DMS 273 treated with DMSO at 0.1 percent for 48 hours (cell line): ENCODE measurements at regions not wholly inside any gene's neighbourhood (a gene's known extent, or its start where the extent isn't known, plus 50 kb on each side); places are given as distances from the start of the nearest gene placed in this dataset.

Experiments used
- DNase-seq: peaks from one replicate; lab custom pipeline; 2025; lab: John Stamatoyannopoulos, UW

DNA sequence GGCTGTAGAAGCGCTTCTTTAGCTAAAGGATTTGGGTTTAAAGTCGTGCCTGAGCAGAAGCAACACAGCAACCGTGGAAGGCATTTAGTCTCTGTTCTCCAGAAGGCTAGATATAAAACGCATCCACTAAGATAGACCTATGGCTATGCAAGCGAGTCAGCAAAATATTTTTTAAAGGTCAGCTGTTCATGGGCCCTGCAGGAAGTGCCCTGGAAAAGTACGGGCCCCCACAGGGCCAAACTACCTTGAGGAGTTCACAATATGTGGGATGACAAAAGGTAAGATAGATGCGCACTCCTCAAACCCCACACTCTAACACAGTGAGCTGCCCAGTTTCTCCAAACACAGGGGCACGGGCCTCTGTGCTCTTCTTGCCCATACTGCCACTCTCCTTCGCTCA, 261.6 kb downstream of the VPS13C start:
- no peak for DNase-seq

DNA sequence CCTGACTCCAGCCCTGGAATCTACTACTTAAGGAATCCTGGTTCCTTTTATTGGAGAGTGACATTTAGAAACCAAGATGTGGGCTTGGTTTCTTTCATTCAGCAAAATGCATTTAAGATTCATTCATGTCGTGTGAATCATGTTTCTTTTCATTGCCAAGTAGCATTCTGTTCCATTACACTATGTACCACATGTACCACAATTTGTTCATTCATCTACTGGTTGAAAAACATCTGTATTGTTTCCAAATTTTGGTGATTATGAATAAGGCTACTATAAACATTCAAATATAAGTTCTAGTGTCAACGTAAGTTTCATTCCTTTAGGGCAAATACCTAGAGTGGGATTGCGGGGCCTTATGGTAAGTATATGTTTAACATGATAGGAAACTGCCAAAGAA, 264.2 kb downstream of the VPS13C start:
- DNase-seq, result no peak

DNA sequence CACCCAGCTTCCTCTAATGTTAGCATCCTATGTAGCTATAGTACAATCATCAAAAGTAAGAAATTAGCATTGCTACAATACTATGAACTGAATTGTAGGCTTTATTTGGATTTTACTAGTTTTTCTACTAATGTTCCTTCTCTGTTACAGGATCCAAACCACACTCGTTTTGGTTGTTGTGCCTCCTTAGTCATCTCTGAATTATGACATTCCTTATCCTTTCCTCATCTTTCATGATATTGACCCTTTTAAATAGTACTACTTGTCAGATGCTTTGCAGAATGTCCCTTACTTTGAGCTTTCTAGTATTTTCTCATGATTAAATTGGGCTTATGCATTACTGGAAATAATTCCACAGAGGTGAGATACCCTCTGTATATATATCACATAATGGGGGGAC, 265.4 kb downstream of the VPS13C start:
- DNase-seq, result no peak

DNA sequence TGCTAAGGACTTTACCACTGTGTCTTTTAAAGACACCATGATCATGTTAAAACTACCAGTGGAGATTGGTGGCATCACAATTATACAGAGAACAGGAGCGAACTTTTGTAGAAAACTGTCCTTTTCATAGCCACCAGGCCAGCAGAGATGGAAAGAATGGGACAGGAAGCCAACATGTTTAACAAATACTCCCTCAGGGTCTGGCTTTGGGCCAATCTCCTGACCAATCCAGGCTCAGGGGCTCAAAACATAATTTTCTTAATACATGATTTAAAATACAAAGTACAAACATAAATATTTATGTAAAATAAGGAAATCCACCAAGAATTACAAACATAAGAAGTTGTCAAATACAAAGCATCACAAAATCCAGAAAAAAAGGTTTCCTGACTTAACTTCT, 266.0 kb downstream of the VPS13C start:
- no peak for DNase-seq

DNA sequence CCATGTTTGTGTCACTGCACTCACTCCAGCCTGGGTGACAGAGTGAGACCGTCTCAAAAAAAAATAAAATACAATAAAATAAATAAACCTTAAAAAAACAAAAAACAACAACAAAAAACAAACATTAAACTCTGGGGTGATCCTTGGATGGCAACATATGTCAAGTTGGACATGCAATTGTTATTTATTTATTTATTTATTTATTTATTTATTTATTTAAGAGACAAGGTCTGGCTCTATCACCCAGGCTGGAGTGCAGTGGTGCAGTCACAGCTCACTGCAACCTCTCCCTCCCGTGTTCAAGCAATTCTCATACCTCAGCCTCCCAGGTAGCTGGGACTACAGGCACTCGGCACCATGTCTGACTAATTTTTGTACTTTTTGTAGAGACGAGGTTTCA, 275.5 kb downstream of the VPS13C start:
- no peak for DNase-seq

DNA sequence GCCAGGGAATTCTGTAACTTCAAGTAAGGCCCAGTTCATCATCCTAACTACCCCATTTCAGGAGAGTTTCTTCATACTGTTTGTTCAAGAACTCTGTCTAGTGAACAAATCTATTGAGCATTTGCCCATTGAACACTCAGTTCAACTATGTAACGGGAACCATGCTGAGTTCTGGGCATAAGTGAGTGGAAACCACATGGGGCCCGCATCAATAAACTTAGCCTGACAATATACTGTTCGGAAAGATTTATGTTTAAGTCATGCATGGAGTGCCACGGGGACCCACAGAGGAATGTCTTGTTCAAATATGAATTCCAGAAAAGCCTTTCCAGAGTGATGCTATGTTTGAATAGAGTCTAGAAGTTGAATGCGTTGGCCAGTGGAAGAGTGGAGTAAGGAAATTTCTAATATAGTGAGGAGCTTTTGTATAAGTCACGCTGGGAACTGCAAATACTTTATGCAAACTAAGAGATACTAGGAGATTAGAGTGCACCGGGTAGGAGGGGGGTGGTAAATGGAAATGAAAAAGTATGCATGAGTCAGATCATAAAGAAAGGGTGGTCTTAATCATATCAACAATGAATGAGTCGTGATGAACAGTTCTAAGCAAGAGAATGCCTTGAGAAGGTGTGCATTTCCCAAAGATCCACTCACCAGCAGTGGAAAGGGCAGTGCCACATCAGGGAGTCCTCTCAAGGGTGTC, 279.8 kb downstream of the VPS13C start:
- DNase-seq, result no peak

DNA sequence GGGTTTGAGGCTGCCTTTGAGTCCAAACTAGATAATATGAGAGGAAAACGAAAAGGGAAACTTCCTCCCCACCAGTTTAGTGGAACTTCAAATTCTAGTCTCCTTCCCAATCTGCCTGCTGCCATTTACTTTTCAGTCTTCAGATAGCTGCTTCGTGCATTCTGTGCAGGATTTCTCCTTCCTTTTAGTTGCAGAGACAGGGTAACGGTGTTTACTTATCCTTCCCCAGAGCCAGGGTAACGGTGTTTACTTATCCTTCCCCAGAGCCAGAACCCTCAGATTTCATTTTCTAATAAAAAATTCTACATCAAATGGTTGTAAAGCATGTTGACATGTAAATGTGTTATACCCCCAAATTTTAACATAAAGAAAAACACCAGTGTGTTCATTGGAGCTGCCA, 282.6 kb downstream of the VPS13C start:
- no peak for DNase-seq

DNA sequence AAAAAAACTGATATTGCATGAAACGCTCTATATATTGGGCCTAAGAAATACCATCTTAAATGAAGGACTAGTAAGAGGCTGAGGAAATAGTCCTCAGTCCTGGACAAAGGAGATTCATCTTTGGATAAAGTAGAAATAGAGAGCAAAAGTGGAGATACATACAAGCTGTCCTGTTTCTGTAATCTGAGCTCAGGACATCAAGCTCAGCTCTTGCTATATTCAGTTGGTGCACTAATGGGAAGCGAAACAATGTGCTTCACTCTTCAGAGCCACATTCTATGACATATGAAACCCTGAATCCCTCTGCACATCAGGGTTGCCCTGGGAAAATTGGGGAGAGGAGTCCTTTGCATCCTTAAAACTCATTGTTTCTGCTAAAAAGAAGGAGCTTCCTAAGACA, 290.7 kb downstream of the VPS13C start:
- DNase-seq, result no peak

DNA sequence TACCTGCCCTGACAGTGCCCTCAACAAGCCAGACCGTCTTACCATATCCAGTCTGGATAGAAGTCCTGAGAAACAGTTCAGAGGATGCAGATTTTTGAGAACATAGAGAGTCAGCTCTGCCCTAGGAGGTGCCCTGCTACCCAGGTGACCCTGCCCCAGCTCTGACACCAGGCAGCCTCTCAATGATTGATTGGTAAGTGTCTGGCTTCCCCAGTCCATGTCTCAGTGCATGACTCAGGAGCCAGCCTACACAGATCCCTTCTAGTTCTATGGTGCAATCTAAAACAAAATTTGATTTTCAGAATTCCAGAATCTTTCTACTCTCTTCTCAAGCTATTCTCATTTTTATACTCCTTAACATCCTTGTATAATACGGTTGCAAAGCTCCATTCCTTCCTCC, 292.1 kb downstream of the VPS13C start:
- DNase-seq, result no peak

DNA sequence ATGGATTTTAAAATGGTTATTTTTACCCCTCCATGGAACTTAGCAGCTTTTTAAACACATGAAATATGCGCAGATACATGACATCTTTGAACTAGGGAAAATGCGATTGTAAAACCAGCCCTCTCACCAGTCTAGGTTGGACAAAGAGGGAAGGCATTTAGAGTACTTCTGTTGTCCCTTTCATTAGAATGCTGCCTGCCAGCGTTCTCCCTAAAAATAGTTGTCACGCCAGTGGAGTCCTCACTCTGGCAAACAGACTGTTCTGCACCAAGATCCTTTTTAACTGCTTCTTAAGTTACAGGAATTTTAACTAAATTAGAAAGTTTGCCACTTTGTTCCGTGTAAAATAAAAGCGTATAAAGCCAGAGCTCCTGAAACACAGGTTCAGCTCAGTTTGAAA, 295.3 kb downstream of the VPS13C start:
- DNase-seq, result no peak

DNA sequence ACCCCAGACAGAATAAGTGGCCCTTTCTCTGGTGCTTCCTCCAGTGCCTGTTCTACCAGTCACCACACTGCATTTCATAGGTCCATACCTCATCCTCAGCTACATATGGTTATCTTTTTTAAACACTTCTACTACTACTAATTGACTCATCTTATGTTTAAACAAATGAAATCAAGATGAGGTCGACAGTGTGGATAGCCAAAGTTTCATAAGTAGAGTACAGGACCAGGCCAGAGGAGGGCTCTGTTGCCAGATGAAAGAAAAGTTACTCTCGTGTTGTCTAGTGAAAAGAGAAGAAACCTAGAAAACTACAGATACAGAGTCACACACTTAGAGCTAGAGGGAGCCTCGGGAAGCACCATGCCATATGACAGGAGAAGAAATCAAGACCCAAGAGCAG, 296.1 kb downstream of the VPS13C start:
- no peak for DNase-seq

DNA sequence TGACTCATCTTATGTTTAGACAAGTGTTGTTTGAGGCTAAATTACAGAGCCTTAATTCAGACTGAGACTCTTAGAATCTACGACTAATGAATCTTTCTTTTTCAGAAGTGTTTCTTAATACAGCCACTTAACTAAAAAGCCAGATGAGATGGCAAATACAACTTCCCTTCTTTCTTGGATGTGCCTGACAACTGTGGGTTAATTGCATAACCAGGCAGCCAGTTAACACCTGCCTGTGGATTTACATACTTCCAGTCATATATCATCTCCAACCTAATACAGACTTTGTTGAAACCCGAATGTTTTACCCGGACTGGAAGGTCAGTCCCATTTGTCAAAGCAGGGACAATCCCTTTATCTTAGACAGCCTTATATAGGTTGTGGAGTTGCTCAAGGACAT, 297.6 kb downstream of the VPS13C start:
- no peak for DNase-seq

DNA sequence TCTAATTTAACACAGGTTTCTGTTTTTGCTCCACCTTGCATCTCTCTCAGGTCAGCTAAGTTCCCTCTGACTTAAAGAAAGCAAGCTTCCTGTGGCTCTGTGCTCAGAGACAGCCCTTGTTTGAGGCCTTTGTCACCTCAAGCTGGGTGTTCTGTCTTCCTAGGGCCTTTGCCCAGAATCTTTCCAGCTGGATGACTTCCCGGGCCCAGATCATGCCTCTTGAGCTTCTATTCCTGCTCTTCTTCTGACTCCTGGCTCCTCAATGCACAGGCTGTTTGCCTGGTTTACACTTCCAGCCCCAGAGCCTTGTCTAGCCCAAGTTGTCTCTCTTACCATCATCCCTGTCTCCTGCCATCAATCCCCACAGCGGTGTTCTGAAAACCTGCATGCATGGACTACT, 300.6 kb downstream of the VPS13C start:
- DNase-seq, result no peak

DNA sequence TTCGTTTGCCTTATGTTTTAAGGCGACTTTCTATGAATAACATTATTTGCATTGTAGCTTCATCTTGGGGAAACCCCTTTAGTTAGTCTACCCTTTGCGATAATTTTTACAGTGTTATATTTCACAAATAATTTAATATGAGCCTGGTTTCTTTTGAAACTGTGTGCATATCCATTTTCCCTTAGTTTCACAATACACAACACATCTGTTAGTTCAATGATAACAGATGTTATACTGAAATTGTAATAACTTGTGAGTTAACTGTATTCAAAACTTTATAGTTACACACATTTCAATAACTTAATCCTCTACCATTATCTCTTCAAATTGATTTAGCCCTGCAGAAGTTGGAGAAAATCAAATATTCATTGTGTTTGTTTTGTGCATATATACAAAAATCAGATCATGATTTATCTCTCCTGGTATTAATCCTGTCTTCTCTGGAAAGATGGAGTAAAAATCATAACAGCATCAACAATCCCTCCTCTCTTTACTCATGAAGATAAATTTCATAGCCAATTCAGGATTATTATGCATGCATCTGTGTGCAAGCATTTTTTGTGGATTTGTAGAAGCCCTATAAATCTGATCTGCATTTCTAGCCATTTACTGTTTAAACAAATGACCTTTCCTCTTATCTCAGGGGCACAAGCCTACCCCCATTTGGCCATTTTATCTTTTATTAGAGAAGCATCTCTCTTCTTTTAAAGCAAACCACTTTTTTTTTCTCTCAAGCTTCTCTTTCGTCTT, 304.0 kb downstream of the VPS13C start:
- no peak for DNase-seq

DNA sequence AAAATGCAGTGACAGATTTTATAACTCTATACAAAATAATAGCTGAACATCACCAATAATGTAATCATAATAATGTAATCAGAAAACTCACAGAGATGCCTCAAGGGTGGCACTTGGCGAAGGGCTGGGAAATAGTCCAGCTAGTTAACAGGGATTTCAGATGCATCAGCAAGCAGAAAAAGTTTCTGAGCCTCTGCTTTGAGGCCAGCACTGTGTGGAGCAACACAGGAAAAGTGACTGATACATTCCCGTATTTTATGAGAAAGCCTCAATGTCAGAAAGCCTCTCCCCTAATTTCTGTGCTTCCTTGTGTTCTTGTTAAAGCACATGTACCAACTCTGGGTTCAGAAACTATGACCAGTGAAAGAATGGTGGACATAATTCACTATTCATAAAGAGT, 304.8 kb downstream of the VPS13C start:
- DNase-seq, result no peak

DNA sequence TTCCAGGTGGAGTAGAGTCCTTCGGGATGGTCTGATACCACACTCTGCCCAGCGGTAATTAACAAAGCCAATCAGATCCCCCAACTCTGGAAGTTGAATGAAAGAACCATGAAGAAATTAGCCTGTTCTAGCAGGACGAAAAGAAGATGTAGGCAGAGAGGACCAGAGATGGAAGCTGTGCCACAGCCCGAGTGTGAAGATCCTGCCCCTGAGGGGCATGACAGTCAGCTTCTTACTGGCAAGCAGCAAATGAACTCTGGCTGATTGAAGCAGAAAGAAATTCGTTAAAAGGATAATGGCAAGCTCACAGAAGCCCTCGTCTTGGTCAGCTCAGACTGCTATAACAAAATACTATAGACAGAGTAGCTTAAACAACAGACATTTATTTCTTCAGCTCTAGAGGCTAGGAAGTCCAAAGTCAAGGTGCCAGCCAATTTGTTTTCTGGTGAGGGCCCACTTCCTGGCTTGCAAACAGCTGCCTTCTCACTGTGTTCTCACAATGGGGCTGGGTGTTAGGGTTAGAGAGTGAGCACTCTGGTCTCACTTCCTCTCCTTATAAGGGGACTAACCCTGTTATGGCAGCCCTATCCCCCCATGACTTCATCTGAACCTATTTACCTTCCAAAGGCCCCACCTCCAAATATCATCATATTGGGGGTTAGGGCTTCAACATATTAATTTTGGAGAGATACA, 307.1 kb downstream of the VPS13C start:
- DNase-seq, result no peak

DNA sequence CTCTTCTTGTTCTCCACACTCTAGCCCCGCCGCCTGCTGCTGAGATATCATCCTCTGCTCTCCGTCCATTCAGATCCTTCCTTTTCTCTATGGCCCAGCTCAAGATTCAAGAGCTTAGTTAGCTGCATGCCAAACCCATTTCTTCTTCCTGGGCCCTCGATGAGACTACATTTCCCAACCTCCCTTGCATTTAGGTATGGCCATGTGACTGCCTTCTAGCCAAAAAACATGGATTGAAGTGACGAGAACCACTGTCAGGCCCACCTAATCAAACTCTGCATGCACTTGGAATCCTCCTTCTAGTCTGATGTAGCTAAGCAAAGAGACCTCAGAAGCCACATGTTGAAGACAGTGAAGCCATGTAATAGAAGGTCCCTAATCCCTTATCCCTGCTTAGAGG, 308.2 kb downstream of the VPS13C start:
- no peak for DNase-seq

DNA sequence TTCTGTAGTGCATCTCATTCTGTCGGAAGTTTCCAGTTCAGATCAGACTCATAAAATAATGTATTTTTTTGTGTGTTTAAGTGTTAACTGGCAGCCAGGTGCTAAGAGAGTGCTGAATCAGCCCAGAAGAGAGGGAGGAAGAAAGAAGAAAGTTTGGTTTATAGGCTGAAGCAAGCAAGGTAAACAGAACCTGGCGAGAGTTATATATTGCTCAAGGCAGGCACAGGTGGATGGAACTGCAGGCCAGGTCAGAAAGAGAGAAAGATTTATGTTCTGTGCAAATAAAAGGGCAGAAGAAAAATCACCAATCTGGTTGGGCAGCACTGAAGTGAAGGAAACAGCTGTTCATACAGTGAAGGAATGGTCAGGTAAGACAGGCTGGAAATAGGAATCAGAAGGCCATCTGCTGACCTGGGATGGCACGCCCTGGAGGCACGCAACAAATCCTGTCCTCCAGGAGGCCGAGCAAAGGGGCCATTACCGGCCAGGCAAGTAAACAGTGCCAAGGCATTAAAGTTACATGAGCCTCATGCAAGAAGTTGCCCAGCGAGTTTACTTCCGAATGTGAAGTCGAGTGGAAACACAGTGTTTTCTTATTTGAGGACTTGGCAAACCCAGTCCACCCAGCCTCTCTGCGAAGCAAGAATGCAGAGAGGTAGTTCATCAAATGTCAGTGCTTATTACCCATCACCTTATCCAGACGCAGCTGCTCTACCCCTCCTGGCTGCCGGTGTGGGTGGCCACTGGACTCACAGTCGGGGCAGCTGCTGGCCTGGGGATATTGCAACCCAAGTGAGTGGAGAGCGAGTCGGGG, 309.8 kb downstream of the VPS13C start:
- DNase-seq, result no peak

DNA sequence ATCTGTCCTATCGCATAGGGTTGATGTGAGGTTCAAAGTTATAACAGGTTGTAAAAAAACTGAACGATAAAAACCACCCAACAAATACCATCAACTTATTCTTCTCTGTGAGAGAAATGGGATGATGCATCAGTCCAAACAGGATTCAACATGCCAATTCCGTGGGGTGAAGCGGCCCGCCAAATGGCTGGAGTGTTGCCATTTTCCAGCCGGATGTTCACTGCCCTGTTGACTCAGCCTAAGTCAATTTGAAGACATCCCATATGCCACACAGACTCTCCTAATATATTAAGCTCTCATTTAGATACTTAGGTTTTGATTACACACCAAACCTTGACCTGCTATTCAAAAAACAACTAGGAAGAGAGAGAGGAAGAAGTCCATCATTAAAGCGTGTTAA, 311.1 kb downstream of the VPS13C start:
- DNase-seq, result peak; percentile 36

DNA sequence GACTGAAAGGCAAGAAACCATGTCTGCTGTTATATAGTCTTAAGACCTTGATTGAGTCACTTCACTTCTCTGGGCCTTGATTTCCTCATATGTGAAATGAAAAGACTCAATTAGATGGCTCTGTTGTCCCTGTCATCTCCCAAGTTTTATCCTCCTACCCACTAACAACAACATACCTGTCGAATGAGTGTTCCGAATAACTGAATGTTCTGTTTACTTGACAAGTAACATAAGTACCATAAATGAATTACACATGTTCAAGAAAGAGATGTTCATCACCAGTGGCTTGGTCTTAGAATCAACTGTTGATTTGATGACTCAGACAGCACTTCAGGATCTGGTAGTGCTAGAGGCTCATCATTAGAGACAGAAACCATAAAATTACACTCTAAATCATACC, 311.7 kb downstream of the VPS13C start:
- no peak for DNase-seq

DNA sequence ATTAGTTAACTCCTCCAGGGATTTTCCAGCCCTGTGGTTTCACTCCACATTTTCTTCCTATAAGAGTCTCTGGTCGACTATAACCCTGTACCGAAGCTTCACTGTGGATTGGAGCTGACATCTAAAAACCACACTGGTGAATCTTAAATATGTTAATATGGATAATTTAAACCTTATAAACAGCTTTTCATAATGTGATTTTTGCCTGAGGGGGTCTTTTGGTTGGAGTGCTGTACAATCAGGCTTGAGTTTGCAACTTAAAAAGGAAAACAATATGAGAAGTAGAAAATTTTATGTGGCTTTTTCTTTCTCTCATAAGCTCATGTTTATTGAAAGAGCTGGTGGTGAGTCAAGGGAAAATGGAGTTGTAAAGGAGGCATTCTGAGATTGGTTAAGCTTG, 313.7 kb downstream of the VPS13C start:
- DNase-seq, result no peak

DNA sequence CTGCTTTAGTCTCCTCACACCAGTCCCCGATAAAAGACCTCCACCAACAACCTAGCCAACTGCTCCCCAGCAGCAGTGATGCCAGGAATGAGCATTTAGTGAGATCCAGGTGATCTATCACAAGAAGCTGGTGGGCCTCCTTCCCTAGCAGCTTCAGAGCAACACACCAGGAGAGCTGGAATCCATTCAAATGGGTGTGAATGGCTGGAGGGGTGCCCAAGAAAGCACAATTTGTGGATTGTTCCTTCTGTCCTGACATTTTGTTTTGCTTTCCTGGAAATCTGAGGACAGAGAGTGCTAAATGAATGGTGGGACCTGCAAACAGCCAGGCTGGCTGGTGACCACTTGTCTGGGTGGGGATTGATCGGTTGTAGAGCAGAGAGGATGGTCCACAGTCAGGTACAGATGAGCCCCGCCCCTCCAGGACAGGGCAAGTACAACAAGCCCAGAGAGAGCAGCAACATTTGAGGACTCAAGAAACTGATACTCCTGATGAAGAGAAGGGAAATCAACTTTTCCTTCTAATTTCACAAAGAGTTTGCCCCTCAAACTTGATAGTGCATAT, 316.8 kb downstream of the VPS13C start:
- no peak for DNase-seq
